Activated CD8-positive, alpha-beta memory T cell treated with anti-CD3 and anti-CD28 coated beads for 36 hours (primary cell): ENCODE measurements at regions not wholly inside any gene's neighbourhood (a gene's known extent, or its start where the extent isn't known, plus 50 kb on each side); places are given as distances from the start of the nearest gene placed in this dataset.

ENCODE experiments used
- CTCF ChIA-PET: fragments of 350-600 bp; sonication (Branson Sonifier 250); formaldehyde crosslinking; loops from one replicate; lab custom pipeline; 2021; ENCODE audit warnings: antibody characterized with exemption; lab: Charles Lee
- POLR2A ChIA-PET: fragments of 350-600 bp; sonication (Branson Sonifier 250); formaldehyde crosslinking; loops from one replicate; lab custom pipeline; 2021; ENCODE audit warnings: antibody characterized with exemption; lab: Charles Lee

GRCh38 chr12:85562765-85563164 lies 273.4 kb downstream of the RASSF9 start:
- ChIA-PET CTCF (no interaction called here), POLR2A (no interaction called here)

GRCh38 chr12:85564786-85565185 lies 271.4 kb downstream of the RASSF9 start:
- CTCF ChIA-PET, result no interaction called here
- POLR2A ChIA-PET, result no interaction called here

GRCh38 chr12:85568395-85569103 lies 267.7 kb downstream of the RASSF9 start:
- CTCF ChIA-PET, result no interaction called here
- POLR2A ChIA-PET, result no interaction called here

DNA sequence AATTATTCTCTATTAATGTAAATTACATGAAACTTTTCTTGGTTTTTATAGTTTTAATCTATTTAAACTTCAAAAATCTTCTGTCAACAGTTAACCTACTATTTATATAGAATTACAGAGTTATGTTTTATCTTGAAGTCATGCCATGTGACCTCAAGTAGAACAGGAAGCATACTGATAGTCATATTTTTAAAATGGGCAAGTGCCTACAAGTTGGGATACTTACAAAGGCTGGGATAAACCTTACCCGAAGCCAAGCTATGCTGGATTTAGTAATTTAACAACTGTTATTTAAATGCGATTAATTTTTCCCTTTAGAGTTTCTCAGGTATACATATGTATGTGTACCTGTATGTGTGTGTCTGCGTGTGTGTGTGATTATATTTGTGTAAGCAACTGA lies 266.9 kb downstream of the RASSF9 start:
- ChIA-PET CTCF (no interaction called here), POLR2A (no interaction called here)

DNA sequence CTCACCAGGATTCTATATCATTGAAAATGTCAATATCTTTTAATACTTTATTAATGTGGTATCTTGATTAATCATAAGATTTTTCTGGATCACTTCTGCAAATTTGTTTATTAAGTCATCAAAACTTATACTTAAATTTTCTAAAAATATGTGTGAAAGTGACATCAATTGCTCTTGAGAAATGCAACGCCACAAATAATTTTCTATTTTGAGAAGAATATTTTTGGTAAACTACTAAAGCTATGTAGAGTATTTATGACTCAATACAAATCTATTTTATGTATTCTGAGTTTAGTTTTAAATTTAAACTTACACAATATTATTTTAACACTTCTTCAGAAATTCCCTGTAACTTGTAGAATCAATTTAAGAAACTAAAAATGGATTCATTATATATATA lies 263.3 kb downstream of the RASSF9 start:
- ChIA-PET POLR2A (no interaction called here), CTCF (no interaction called here)

GRCh38 chr12:85573635-85574214 lies 262.5 kb downstream of the RASSF9 start:
- POLR2A ChIA-PET, result no interaction called here
- CTCF ChIA-PET, result no interaction called here

DNA sequence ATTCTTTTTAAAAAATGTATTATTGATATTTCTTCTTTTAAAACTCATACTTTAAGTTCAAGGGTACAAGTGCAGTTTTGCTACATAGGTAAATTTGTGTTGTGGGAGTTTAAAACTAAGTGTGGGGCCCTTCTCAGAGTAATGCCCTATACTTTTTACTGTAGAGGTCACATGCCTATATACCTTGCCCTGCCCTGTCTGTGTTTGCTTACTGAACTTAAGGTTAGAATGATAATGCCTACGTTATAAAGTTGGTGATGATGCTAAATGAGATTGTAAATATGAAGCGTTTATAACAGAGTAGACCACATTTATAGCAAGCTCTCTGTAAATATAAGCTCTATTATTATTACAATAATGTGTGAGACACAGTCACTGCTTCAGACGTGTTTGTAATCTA lies 261.9 kb downstream of the RASSF9 start:
- CTCF ChIA-PET, result no interaction called here
- POLR2A ChIA-PET, result no interaction called here

DNA sequence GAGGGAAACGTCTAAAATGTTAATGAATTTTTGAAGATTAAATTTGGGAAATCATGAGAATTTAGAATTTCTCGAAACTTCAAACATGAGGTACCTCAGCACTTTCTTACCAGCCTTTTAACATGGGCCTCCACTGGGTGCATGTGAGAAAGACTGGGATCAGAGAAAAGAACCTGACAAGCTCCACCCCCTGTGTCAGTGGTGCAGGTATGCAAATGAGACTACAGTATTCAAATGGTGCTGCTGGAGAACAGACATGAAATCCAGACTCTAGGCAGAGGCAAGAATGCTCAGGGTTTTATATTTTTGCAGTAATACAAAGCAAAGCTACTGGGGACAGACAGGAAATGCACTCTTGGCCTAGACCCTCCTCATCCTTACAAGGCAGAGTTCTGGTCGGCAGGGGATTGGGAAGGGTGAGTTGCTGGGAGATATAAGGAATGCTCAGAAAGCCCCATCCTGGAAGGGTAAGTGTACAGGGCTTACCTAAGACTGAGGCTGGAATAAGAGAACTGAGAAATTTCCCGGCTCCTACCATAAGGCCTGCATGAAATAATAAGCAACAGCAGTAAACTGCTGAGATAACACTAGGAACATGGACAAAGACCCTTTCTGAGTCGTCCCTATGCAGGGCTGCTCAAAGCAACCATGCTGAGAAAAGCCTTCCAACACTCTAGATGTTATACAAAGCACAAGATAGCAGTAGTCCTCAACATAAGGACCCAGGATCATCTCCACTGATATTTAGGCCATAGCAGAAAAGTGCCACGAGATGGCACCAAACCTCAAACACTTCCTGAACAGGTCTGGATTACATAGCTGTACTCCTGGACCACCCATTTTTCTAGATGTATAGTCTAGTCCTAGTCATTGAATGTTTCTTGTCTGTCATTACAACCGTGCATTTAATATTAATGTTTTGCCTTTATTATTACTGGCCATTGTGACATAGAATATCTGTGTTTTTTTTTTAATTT lies 260.8 kb downstream of the RASSF9 start:
- CTCF ChIA-PET, result interaction anchor here (0.6 kb wide), 1 partner anchor 80 kb away, joined by 3 read pairs; no protein-coding TSS in a partner anchor

DNA sequence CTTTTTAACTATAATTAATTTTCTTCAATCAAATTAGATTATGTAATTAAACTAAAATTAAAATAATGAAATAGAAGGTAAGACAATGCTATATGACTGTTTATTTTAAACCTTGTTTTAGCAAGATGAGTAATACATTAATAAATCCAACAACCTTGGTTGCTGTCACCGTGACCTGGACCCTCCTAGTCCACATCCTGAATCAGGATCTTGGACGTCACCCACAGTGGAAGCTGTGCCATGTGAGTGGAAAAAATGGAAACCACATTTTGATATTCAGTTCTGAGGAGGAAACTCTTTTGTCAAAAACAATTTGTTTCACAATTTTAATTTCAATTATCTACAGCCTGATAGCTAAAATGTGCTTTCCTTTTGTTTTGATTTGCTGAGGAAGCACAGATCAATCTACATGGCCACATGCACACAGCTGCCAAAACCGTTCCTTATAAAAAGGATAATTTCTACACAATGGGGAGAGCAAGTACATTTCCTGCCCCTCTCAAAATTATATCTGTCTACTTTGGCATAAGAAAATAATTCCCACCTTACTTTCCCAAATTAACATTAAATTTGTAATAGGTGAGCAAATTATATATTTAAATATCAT lies 255.5 kb downstream of the RASSF9 start:
- ChIA-PET POLR2A (no interaction called here), CTCF (no interaction called here)

More for the DNA sequence above, 260.8 kb downstream of the RASSF9 start:
- POLR2A ChIA-PET, result no interaction called here

GRCh38 chr12:85587158-85587557 lies 249.1 kb downstream of the RASSF9 start:
- ChIA-PET POLR2A (no interaction called here), CTCF (no interaction called here)

DNA sequence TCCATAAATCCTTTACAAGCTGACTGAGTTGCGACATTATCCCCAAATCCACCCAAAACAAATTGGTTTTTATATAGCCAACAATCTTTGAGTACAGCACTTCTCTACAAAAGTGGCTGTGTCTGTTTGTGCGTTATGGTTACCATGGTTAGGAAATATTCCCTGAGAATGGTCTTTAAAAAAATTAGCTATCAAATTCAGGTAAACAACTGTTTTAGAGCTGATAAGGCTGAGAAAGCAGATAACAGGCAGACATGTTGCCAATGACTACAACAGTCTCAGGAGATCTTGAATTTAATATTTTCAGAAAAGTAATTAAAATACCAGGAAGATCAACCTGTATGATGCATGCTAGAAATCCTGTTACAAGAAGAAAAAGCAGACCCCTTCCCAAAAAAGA lies 248.0 kb downstream of the RASSF9 start:
- POLR2A ChIA-PET, result no interaction called here
- CTCF ChIA-PET, result no interaction called here

- ChIA-PET POLR2A (no interaction called here), CTCF (no interaction called here)
These were observed 235.4 kb downstream of the RASSF9 start for GRCh38 chr12:85600841-85601240.

GRCh38 chr12:85603556-85603955 lies 232.7 kb downstream of the RASSF9 start:
- POLR2A ChIA-PET, result no interaction called here
- CTCF ChIA-PET, result no interaction called here

DNA sequence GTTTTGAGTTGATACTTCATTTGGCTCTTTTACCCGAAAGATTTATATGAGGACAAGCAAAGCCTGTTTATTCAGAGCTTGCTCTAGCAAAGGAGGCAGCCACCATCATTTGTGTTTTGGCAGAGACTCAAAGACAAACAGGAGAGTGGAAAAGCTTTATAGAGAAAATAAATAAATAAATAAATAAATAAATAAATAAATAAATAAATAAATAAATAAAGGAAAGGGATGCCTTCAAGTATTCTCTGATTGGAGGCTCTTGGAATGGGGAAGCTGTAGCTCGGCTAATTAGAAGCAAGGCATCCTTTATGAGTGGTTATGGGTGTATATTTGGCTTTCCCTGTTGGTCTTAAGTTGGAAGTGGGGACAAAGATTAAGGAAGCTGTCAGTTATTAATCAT lies 229.8 kb downstream of the RASSF9 start:
- ChIA-PET CTCF (interaction anchor here (0.6 kb wide), 1 partner anchor 558 kb away, joined by 3 read pairs; no protein-coding TSS in a partner anchor), POLR2A (no interaction called here)

DNA sequence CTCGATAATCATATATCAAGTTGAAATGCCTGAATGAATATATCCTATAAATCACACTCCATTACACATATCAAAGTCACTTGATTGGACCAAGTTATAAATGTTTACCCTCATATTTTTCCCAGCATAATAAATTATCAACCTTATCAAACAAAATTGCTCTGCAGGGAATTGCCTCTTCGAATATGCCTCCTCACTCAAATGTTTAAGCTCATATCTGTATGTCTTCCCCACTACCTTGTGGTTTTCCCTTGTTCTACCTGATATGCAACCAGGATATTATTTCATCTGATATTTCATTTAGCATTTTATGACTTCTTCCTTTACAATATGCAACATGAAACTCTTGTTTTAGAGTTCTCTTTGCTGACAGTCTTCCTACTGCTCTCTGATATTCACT lies 226.4 kb downstream of the RASSF9 start:
- CTCF ChIA-PET, result no interaction called here
- POLR2A ChIA-PET, result no interaction called here

DNA sequence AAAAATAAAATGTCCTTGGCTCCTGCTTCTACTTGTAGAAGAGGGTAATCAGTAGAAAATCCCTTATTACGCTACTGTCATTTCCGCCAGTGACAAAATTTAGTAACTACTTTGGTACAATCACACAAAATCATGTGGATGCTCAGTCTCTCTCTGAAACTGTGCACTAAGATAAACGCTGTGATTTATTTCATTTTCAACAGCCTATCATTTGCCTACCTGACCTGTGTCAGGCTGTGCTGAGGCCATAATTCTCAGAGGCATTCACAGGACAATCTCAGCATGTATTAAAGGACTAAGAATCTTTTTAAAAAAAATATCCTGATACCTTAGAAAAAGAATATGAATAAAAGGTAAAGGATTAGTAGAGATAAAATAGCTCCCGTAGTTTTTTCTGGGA lies 226.0 kb downstream of the RASSF9 start:
- ChIA-PET CTCF (no interaction called here), POLR2A (no interaction called here)

DNA sequence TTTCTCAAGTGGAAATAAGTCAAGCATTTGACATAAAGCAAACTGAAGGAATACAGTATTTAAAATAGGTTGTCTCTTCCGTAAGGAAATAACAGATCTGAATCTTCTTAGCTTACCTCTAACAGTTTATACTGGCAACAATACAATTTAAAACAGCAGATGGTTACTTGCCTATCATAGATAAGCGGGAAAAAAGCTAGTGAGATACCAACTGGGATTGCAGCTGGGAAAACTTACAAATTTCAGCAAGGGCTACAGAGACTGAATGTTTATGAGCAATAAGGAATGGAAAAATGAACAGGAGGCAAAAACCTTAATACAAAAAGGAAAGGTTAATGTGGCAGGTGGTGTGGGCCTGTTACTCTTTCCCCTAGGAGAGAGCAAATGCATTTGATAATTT lies 220.0 kb downstream of the RASSF9 start:
- POLR2A ChIA-PET, result no interaction called here
- CTCF ChIA-PET, result no interaction called here

DNA sequence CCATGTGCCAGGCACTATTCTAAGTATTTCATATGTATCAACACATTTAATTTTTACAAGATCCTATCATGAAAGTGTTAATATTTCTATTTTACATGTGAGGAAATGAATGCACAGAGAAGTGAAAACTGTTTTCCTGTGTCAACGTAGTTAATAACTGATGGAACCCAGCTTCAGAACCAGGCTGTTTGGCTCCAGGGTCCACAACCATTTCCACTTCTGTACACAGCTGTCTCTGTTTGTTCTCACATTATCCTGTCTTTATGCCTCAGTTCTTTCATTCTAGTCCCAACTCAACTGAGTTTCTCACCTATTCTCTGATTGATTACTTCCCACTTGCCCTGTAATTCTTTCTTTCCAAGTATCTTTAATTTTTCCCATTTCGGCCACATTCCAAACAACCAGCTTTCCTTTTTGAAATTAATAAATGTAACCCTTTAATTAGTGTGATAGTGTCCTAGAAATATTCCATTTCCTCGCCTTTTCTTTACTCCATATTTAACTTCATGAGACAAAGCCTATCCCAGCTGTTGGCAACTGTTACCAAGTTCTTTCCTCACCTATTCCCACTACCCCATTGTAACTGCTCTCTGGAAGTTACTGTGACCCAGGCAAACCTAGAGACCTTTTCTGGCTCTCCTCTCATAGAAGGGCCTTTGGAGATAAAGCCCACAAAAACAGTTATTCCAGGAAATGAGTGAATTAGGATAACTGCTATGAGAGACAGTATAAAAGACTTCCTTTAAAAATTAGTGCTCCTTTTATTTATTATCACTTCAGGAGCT lies 218.7 kb downstream of the RASSF9 start:
- ChIA-PET CTCF (no interaction called here), POLR2A (no interaction called here)

- POLR2A ChIA-PET, result no interaction called here
- CTCF ChIA-PET, result no interaction called here
These were observed 215.2 kb downstream of the RASSF9 start for GRCh38 chr12:85621041-85621440.
